MM.1S (cell line): ENCODE measurements at regions not wholly inside any gene's neighbourhood (a gene's known extent, or its start where the extent isn't known, plus 50 kb on each side); places are given as distances from the start of the nearest gene placed in this dataset.
"Not testable (repeated sequence)": the region's sequence is repeated elsewhere in the genome, so short reads cannot be mapped to it uniquely, and the experiment has no call there.

Source experiments
- DNase-seq: peaks from one replicate; pipeline ENCODE4 v3.0.0-alpha.2; 2015
- H2AFZ ChIP-seq: fragments of 300-600 bp; sonication (generic); 2 replicates; pipeline ENCODE4 v1.6.0; 2016; ENCODE audit warnings: antibody characterized with exemption, low read length
- H3F3A ChIP-seq: fragments of 300-600 bp; sonication (generic); 2 replicates; pipeline ENCODE4 v1.6.1; 2016; ENCODE audit warnings: mild to moderate bottlenecking, antibody characterized with exemption, low read length, moderate library complexity, mixed read lengths; ENCODE audit not compliant: insufficient read depth
- H3K27ac ChIP-seq: fragments of 300-600 bp; sonication (generic); 2 replicates; pipeline ENCODE4 v1.5.1; 2016; ENCODE audit warnings: mild to moderate bottlenecking, low read length
- H3K27me3 ChIP-seq: fragments of 300-600 bp; sonication (generic); replicated peaks from 2 replicates; pipeline ENCODE4 v1.6.0; 2016; ENCODE audit warnings: low read length; ENCODE audit not compliant: insufficient read depth
- H3K36me3 ChIP-seq: fragments of 300-600 bp; sonication (generic); replicated peaks from 2 replicates; pipeline ENCODE4 v1.6.1; 2016; ENCODE audit warnings: mild to moderate bottlenecking, low read length, mixed read lengths; ENCODE audit not compliant: insufficient read depth
- H3K4me1 ChIP-seq: fragments of 300-600 bp; sonication (generic); 2 replicates; pipeline ENCODE4 v1.6.1; 2016; ENCODE audit warnings: low read length, mixed read lengths
- H3K4me2 ChIP-seq: fragments of 300-600 bp; sonication (generic); 2 replicates; pipeline ENCODE4 v1.6.0; 2016; ENCODE audit warnings: low read depth, low read length
- H3K4me3 ChIP-seq: fragments of 300-600 bp; sonication (generic); 2 replicates; pipeline ENCODE4 v1.5.1; 2016; ENCODE audit warnings: low read length, mixed read lengths
- H3K79me2 ChIP-seq: fragments of 300-600 bp; sonication (generic); 2 replicates; pipeline ENCODE4 v1.6.1; 2016; ENCODE audit warnings: mixed run types, low read length, mixed read lengths
- H3K9ac ChIP-seq: fragments of 300-600 bp; sonication (generic); 2 replicates; pipeline ENCODE4 v1.6.1; 2016; ENCODE audit warnings: low read length, mixed read lengths
- H3K9me2 ChIP-seq: fragments of 300-600 bp; sonication (generic); replicated peaks from 2 replicates; pipeline ENCODE4 v1.6.1; 2016; ENCODE audit warnings: mild to moderate bottlenecking, low read length, mixed read lengths; ENCODE audit not compliant: insufficient read depth
- H3K9me3 ChIP-seq: fragments of 300-600 bp; sonication (generic); replicated peaks from 2 replicates; pipeline ENCODE4 v1.6.1; 2016; ENCODE audit warnings: mild to moderate bottlenecking, low read length, mixed read lengths; ENCODE audit not compliant: insufficient read depth
- H4K20me1 ChIP-seq: fragments of 300-600 bp; sonication (generic); 2 replicates; pipeline ENCODE4 v1.6.1; 2016; ENCODE audit warnings: mild to moderate bottlenecking, low read length, moderate library complexity, mixed read lengths; ENCODE audit not compliant: insufficient read depth
- CTCF ChIP-seq: fragments of 300-600 bp; sonication (generic); IDR thresholded peaks from 2 replicates; pipeline ENCODE4 v1.5.1; 2016; ENCODE audit warnings: antibody characterized with exemption, low read length, mixed read lengths
- EZH2 ChIP-seq: fragments of 300-600 bp; sonication (generic); optimal IDR thresholded peaks from 2 replicates; pipeline ENCODE3; 2017; ENCODE audit warnings: low read depth, mild to moderate bottlenecking, antibody characterized with exemption, low read length, mixed read lengths
- EZH2phosphoT487 ChIP-seq: fragments of 300-600 bp; sonication (generic); IDR thresholded peaks from 2 replicates; pipeline ENCODE4 v1.6.1; 2018; ENCODE audit warnings: antibody characterized with exemption, low read length

GRCh38 chr14:81594012-81594411 lies 60.4 kb upstream of the SEL1L start:
- Histone ChIP-seq H3F3A (no peaks in the 10 kb centered on the region), H3K9ac (no peak overlapping the region), H3K9me3 (no peaks in the 10 kb centered on the region), H3K27me3 (no peaks in the 10 kb centered on the region), H4K20me1 (no peaks in the 10 kb centered on the region), H2AFZ (no peak overlapping the region), H3K27ac (no peak overlapping the region), H3K79me2 (no peaks in the 10 kb centered on the region), H3K4me1 (no peaks in the 10 kb centered on the region), H3K9me2 (no peaks in the 10 kb centered on the region), H3K4me3 (no peak overlapping the region), H3K36me3 (no peaks in the 10 kb centered on the region), H3K4me2 (no peak overlapping the region)
- DNase-seq: no peak
- no peak for TF ChIP-seq CTCF

- H3K9me2 ChIP-seq: no peaks in the 10 kb centered on the region
- no peaks in the 10 kb centered on the region for H3K79me2 ChIP-seq
- TF ChIP-seq EZH2: no peak
- TF ChIP-seq CTCF: no peak
- TF ChIP-seq EZH2phosphoT487: no peak
- H3K4me1 ChIP-seq: no peaks in the 10 kb centered on the region
- H2AFZ ChIP-seq: no peak overlapping the region
- no peaks in the 10 kb centered on the region for H4K20me1 ChIP-seq
- H3K27me3 ChIP-seq: no peaks in the 10 kb centered on the region
- DNase-seq: no peak
- H3K36me3 ChIP-seq: no peaks in the 10 kb centered on the region
- H3K4me3 ChIP-seq: no peak overlapping the region
- H3K4me2 ChIP-seq: no peak overlapping the region
- no peak overlapping the region for H3K27ac ChIP-seq
- H3K9ac ChIP-seq: no peak overlapping the region
- no peaks in the 10 kb centered on the region for H3F3A ChIP-seq
- H3K9me3 ChIP-seq: no peaks in the 10 kb centered on the region
These were observed 72.0 kb upstream of the SEL1L start for GRCh38 chr14:81605660-81606059.

GRCh38 chr14:81613341-81614045 lies 79.8 kb upstream of the SEL1L start:
- H3K9me3 ChIP-seq: no peaks in the 10 kb centered on the region
- no peaks in the 10 kb centered on the region for H3F3A ChIP-seq
- TF ChIP-seq EZH2phosphoT487: no peak
- no peak for TF ChIP-seq EZH2
- TF ChIP-seq CTCF: no peak
- DNase-seq: no peak
- no peaks in the 10 kb centered on the region for H3K36me3 ChIP-seq
- H3K4me2 ChIP-seq: no peak overlapping the region
- H3K4me1 ChIP-seq: no peaks in the 10 kb centered on the region
- no peak overlapping the region for H3K4me3 ChIP-seq
- no peaks in the 10 kb centered on the region for H3K27me3 ChIP-seq
- no peak overlapping the region for H3K27ac ChIP-seq
- H3K9ac ChIP-seq: no peak overlapping the region
- H4K20me1 ChIP-seq: no peaks in the 10 kb centered on the region
- no peaks in the 10 kb centered on the region for H3K9me2 ChIP-seq
- no peak overlapping the region for H2AFZ ChIP-seq
- H3K79me2 ChIP-seq: no peaks in the 10 kb centered on the region

- H3K79me2 ChIP-seq, H3K27me3 ChIP-seq, DNase-seq, H2AFZ ChIP-seq, H4K20me1 ChIP-seq, H3K27ac ChIP-seq, H3K36me3 ChIP-seq, H3K9me3 ChIP-seq, H3K4me1 ChIP-seq, H3K9ac ChIP-seq, H3K4me2 ChIP-seq, H3F3A ChIP-seq, H3K9me2 ChIP-seq, H3K4me3 ChIP-seq: not testable (repeated sequence)
These were observed 80.6 kb upstream of the SEL1L start for GRCh38 chr14:81614302-81614701.
